Esophagus (tissue), 2 donors: ENCODE measurements at regions not wholly inside any gene's neighbourhood (a gene's known extent, or its start where the extent isn't known, plus 50 kb on each side); places are given as distances from the start of the nearest gene placed in this dataset.

Experiments used
- H3K27ac ChIP-seq, 2 donors: one replicate each; pipeline ENCODE4 v1.5.1; 2013; ENCODE audit warnings: low read depth in 2 of 2, mild to moderate bottlenecking in 2 of 2, inconsistent platforms in 1 of 2, low read length in 1 of 2, moderate library complexity in 1 of 2
- H3K27me3 ChIP-seq, 2 donors: one replicate each; pipeline ENCODE4 v1.6.1; 2013; ENCODE audit warnings: low read length in 2 of 2, control low read depth in 1 of 2, mild to moderate bottlenecking in 1 of 2; ENCODE audit not compliant: insufficient read depth in 2 of 2, control insufficient read depth in 1 of 2
- H3K36me3 ChIP-seq, 2 donors: one replicate each; pipeline ENCODE4 v1.6.1; 2013; ENCODE audit warnings: low read length in 1 of 2; ENCODE audit not compliant: control insufficient read depth in 2 of 2, insufficient read depth in 2 of 2
- H3K4me1 ChIP-seq, 2 donors: one replicate each; pipeline ENCODE4 v1.6.1; 2013; ENCODE audit warnings: low read length in 1 of 2; ENCODE audit not compliant: control insufficient read depth in 2 of 2, insufficient read depth in 2 of 2
- H3K4me3 ChIP-seq, 2 donors: one replicate each; pipeline ENCODE4 v1.5.1; 2013; ENCODE audit warnings: low read length in 2 of 2, mild to moderate bottlenecking in 2 of 2, low read depth in 1 of 2, moderate library complexity in 1 of 2
- H3K9me3 ChIP-seq, 2 donors: one replicate each; pipeline ENCODE4 v1.6.1; 2013; ENCODE audit warnings: mild to moderate bottlenecking in 2 of 2, low read depth in 1 of 2, low read length in 1 of 2, moderate library complexity in 1 of 2; ENCODE audit not compliant: control insufficient read depth in 2 of 2, insufficient read depth in 1 of 2
- WGBS, 2 donors: extraction: QIAGEN DNeasy Blood & Tissue Kit; methylation state at CpG; one replicate each; pipeline ENCODE4 v1.1.7; 2013; 5-methylcytosine and 5-hydroxymethylcytosine counted together
- donor health status: healthy with polysubstance abuse.
- donor health status: Bipolar disorder and iron deficiency.

DNA sequence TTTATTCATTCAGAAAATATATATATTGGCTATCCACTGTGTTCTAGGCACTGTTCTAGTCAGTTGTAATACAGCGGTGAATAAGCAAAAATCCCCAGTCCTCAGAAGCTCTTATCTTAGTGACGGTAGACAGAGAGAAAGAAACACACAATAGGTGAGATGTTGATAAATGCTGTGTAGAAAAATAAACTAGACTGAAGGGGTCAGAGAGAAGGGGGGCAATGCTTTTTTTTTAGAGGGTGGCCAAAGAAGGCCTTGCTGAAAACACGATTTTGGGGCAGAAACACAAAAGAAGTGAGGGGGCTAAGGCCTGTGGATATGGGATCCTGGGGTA, 68.0 kb upstream of the MBOAT1 start:
- no peaks in the 10 kb centered on the region for H3K9me3 ChIP-seq
- 69% methylated on average over 3 of the region's 3 CpGs for WGBS, 2 donors
- H3K36me3 ChIP-seq = no peaks in the 10 kb centered on the region
- H3K27me3 ChIP-seq = no peaks in the 10 kb centered on the region
- H3K27ac ChIP-seq = no peak overlapping the region
- no peak overlapping the region for H3K4me3 ChIP-seq
- H3K4me1 ChIP-seq = no peaks in the 10 kb centered on the region

DNA sequence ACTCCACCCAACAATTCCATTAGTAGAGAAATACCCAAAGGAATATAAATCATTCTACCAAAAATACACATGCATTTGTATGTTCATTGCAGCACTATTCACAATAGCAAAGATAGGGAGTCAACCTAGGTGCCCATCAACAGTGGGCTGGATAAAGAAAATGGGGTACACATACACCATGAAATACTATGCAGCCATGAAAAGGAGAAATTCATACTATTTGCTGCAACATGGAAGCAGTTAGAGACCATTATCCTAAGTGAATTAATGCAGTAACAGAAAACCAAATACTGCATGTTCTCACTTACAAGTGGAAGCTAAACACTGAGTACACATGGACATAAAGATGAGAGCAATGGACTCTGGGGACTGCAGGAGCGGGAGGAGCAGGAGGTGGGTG, 72.4 kb upstream of the MBOAT1 start:
- H3K4me3 ChIP-seq = no peak overlapping the region
- H3K9me3 ChIP-seq = no peaks in the 10 kb centered on the region
- H3K4me1 ChIP-seq = no peaks in the 10 kb centered on the region
- 94 to 98% methylated on average over 1 of the region's 1 CpG for WGBS, 2 donors
- no peak overlapping the region for H3K27ac ChIP-seq
- no peaks in the 10 kb centered on the region for H3K36me3 ChIP-seq
- H3K27me3 ChIP-seq = no peaks in the 10 kb centered on the region

DNA sequence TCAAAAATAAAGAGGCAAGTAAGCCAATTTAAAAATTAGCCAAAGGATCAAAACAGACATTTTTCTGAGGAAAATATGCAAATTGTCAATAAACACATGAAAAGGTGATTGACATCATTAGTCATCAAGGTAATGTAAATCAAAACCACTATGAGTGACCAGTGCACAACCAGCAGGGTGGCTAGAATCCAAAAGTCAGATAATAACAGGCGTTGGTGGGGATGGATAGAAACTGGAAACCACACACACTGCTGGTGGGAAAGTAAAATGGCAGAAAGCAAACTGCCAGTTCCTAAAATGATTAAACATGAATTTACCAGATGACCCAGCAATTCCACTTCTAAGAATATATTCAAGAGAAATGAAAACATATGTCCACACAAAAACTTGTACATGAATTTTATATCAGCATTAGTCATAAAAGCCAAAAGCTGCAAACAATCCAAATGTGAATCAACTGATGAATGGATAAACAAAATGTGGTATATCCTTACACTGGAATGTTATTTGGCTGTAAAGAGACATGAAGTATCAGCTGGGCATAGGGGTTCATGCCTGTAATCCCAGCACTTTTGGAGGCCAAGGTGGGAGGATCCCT, 74.8 kb upstream of the MBOAT1 start:
- H3K4me3 ChIP-seq = no peak overlapping the region
- H3K9me3 ChIP-seq = no peaks in the 10 kb centered on the region
- no peak overlapping the region for H3K27ac ChIP-seq
- 67 to 74% methylated on average over 1 of the region's 1 CpG for WGBS, 2 donors
- H3K4me1 ChIP-seq = no peaks in the 10 kb centered on the region
- H3K27me3 ChIP-seq = no peaks in the 10 kb centered on the region
- H3K36me3 ChIP-seq = no peaks in the 10 kb centered on the region

DNA sequence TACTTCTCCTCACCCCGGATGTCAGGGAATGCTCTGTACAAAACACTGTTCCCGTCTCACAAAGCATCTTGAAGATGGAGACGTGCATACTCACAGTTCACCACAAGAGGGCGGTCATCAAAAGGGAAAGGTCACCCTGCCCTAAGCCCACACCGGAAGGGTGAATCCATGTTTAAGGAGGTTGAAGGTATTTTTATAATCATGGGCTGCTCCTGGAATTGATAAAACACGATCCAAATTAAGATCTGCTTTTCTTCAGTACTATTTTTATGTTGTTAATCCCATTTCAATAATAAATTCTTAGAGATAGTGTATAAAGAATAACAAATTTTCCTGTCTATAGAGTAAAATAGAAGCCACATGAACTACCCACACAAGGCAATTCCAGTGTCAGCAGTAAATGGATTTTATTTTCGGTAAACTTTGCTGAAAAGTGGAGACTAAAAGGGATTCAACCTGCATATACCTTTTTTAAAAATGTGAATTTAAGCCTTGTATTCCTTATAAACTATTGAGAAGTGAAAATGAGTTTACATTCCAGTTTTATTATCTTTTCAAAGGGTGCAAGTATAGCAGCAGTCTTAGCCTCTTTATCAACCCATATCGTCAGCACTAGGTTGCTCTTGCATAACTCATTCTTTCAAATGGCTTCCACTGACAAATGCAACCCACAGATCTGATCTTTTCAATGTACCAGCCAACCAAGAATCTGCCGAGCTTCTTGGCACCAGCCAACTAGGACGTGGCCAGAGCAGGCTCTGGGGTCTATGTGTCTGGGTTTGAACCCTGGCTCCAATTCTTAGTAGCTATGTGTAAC, 79.7 kb upstream of the MBOAT1 start:
- H3K4me1 ChIP-seq = no peaks in the 10 kb centered on the region
- no peak overlapping the region for H3K27ac ChIP-seq
- H3K4me3 ChIP-seq = no peak overlapping the region
- H3K36me3 ChIP-seq = no peaks in the 10 kb centered on the region
- 18 to 21% methylated on average over 10 of the region's 10 CpGs for WGBS, 2 donors
- no peaks in the 10 kb centered on the region for H3K9me3 ChIP-seq
- H3K27me3 ChIP-seq = no peaks in the 10 kb centered on the region

GRCh38 chr6:20292905-20293304, 80.6 kb upstream of the MBOAT1 start:
- Histone ChIP-seq H3K27ac (no peak overlapping the region), H3K36me3 (no peaks in the 10 kb centered on the region), H3K4me3 (no peak overlapping the region), H3K4me1 (no peaks in the 10 kb centered on the region), H3K27me3 (no peaks in the 10 kb centered on the region), H3K9me3 (no peaks in the 10 kb centered on the region)
- 88 to 97% methylated on average over 2 of the region's 2 CpGs for WGBS, 2 donors

DNA sequence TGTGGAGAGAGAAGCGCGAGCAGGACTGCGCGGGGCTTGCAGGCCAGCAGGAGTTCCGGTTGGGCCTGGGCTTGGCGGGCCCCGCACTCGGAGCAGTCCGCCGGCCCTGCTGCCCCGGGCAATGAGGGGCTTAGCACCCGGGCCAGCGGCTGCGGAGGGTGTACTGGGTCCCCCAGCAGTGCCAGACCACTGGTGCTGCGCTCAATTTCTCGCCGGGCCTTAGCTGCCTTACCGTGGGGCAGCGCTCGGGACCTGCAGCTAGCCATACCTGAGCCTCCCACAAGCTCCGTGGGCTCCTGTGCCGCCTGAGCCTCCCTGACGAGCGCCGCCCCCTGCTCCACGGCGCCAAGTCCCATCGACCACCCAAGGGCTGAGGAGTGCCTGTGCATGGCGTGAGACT, 89.0 kb upstream of the MBOAT1 start:
- Histone ChIP-seq H3K27me3 (no peaks in the 10 kb centered on the region), H3K36me3 (no peaks in the 10 kb centered on the region), H3K27ac (no peak overlapping the region), H3K9me3 (no peaks in the 10 kb centered on the region), H3K4me1 (no peaks in the 10 kb centered on the region), H3K4me3 (no peak overlapping the region)
- 95 to 98% methylated on average over 29 of the region's 29 CpGs for WGBS, 2 donors

DNA sequence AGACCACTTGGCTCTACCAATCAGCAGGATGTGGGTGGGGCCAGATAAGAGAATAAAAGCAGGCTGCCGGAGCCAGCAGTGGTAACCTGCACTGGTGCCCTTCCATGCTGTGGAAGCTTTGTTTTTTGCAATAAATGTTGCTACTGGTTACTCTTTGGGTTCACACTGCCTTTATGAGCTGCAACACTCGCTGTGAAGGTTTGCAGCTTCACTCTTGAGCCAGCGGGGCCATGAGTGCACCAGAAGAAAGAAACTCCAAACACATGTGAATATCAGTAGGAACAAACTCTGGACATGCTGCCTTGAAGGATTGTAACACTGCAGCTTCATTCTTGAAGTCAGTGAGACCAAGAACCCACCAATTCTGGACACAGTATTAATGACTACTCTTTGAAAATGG, 89.9 kb upstream of the MBOAT1 start:
- Histone ChIP-seq H3K4me3 (no peak overlapping the region), H3K36me3 (no peaks in the 10 kb centered on the region), H3K4me1 (no peaks in the 10 kb centered on the region), H3K27ac (no peak overlapping the region), H3K27me3 (no peaks in the 10 kb centered on the region), H3K9me3 (no peaks in the 10 kb centered on the region)
- WGBS, 2 donors = 54 to 72% methylated on average over 3 of the region's 3 CpGs

- Histone ChIP-seq H3K4me3 (no peak overlapping the region), H3K36me3 (no peaks in the 10 kb centered on the region), H3K27me3 (no peaks in the 10 kb centered on the region), H3K4me1 (no peaks in the 10 kb centered on the region), H3K27ac (no peak overlapping the region), H3K9me3 (no peaks in the 10 kb centered on the region)
- 58 to 69% methylated on average over 5 of the region's 5 CpGs for WGBS, 2 donors
Observed at GRCh38 chr6:20302702-20303251, 90.5 kb upstream of the MBOAT1 start.

DNA sequence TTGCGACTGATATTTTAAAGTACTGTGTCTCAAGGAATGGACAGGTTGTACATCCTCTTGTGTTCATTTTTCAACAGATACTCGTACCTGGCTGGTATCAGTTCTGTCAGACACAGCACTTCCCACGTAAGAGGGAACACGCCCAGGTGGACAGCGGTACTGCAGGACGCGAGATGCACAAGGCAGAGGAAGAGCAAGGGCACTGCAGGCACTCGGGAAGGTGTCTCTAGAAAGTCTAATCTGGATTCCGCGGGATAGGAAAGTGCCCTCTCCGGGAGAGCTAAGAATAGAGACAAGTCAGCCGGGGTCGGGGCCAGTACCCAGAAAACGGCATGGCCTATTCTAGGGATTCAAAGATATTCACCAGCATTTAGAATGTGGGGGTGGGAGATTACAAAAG, 94.2 kb upstream of the MBOAT1 start:
- H3K9me3 ChIP-seq = no peaks in the 10 kb centered on the region
- H3K36me3 ChIP-seq = no peaks in the 10 kb centered on the region
- peaks cover 0 to 2% of the 10 kb centered on the region in 2 donors for H3K27me3 ChIP-seq
- H3K27ac ChIP-seq = no peak overlapping the region
- no peaks in the 10 kb centered on the region for H3K4me1 ChIP-seq
- no peak overlapping the region for H3K4me3 ChIP-seq
- 81 to 84% methylated on average over 14 of the region's 14 CpGs for WGBS, 2 donors

DNA sequence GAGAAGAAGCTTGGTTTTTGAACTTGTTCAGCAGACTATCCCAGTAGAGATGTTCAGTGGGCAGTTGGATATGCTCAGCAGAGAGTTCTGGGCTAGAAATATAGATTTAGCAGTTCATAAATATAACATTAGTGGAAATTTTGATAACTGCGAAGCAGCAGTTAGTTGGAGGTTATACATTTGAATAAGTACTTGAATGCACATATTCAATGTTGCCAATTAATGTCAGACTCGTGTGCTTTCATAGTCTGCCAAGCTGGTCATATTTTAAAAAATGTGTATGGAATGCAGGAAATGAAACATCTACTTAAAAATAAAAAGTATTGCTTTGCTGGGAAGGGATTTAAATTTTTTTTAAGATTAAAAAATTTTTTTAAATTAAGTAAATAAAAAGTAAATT, 92.5 kb upstream of the E2F3 start:
- Histone ChIP-seq H3K27ac (no peak overlapping the region), H3K9me3 (no peaks in the 10 kb centered on the region), H3K4me1 (no peaks in the 10 kb centered on the region), H3K4me3 (no peak overlapping the region), H3K36me3 (no peaks in the 10 kb centered on the region), H3K27me3 (peaks cover 0 to 2% of the 10 kb centered on the region in 2 donors)
- 59 to 62% methylated on average over 2 of the region's 2 CpGs for WGBS, 2 donors
